Right lobe of liver (tissue), 6 donors: ENCODE measurements at regions not wholly inside any gene's neighbourhood (a gene's known extent, or its start where the extent isn't known, plus 50 kb on each side); places are given as distances from the start of the nearest gene placed in this dataset.

Source experiments
- ATAC-seq, 4 donors: fragments of 200-7000 bp; cut with Tn5 transposase; one replicate each; pipeline ENCODE4 v1.9.1; 2020; ENCODE audit warnings: mild to moderate bottlenecking in 4 of 4, moderate library complexity in 4 of 4
- DNase-seq, 3 donors: peaks; one replicate each; pipeline ENCODE4 v3.0.0-alpha.2; 2020
- H3K27ac ChIP-seq, 3 donors: fragments of 200-600 bp; one replicate each; pipeline ENCODE4 v1.8.0; 2022
- H3K27me3 ChIP-seq, 2 donors: fragments of 200-600 bp; one replicate each; pipeline ENCODE4 v1.8.0; 2022
- H3K36me3 ChIP-seq, 4 donors: fragments of 200-600 bp; sonication (generic) in 1 of 4; one replicate each; pipeline versions ENCODE4 v1.5.1 to v1.8.0; 2017 to 2022; ENCODE audit warnings: control low read depth in 1 of 4
- H3K4me1 ChIP-seq, 4 donors: fragments of 200-600 bp; sonication (generic) in 1 of 4; one replicate each; pipeline versions ENCODE4 v1.5.1 to v1.8.0; 2017 to 2022; ENCODE audit warnings: control low read depth in 1 of 4
- H3K4me3 ChIP-seq, 3 donors: fragments of 200-600 bp; one replicate each; pipeline ENCODE4 v1.8.0; 2022
- H3K9me3 ChIP-seq, 4 donors: fragments of 200-600 bp; sonication (generic) in 1 of 4; one replicate each; pipeline versions ENCODE4 v1.5.1 to v1.8.0; 2017 to 2022; ENCODE audit warnings: control low read depth in 1 of 4
- POLR2A ChIP-seq: fragments of 450-650 bp; IDR thresholded peaks from one replicate; pipeline ENCODE4 v1.6.1; 2017; ENCODE audit warnings: antibody characterized with exemption, mild to moderate bottlenecking
- WGBS: methylation state at CpG from one replicate; pipeline ENCODE4 v1.1.6; 2018; ENCODE audit warnings: low coverage, low lambda C conversion rate; ENCODE audit not compliant: insufficient coverage; ENCODE audit errors: missing lambda C conversion rate; 5-methylcytosine and 5-hydroxymethylcytosine counted together
- intact Hi-C, 2 donors: fragments of 100-400 bp; cut with DNase I; formaldehyde crosslinking; loops; one replicate each; pipeline versions ENCODE4 v1.11.2 to v1.14.1; 2022
- TF ChIP-seq, protein P1 (sequence below), 4 donors: fragments of 200-600 bp in 3 of 4; fragments of 450-650 bp in 1 of 4; IDR thresholded peaks; one replicate each; pipeline versions ENCODE4 v1.5.1 to v1.8.0; 2016 to 2022; ENCODE audit warnings: antibody characterized with exemption in 4 of 4, mild to moderate bottlenecking in 2 of 4
- donor health status: DM: no; HTN: yes; CAD: no.
- donor health status: DM: no; HTN: no; CAD: no.
- donor health status: DM: no; HTN: no; CAD: no.
- donor health status: DM: no; HTN: yes; CAD: no.
- donor health status: DM: no; HTN: yes; CAD: no.

DNA sequence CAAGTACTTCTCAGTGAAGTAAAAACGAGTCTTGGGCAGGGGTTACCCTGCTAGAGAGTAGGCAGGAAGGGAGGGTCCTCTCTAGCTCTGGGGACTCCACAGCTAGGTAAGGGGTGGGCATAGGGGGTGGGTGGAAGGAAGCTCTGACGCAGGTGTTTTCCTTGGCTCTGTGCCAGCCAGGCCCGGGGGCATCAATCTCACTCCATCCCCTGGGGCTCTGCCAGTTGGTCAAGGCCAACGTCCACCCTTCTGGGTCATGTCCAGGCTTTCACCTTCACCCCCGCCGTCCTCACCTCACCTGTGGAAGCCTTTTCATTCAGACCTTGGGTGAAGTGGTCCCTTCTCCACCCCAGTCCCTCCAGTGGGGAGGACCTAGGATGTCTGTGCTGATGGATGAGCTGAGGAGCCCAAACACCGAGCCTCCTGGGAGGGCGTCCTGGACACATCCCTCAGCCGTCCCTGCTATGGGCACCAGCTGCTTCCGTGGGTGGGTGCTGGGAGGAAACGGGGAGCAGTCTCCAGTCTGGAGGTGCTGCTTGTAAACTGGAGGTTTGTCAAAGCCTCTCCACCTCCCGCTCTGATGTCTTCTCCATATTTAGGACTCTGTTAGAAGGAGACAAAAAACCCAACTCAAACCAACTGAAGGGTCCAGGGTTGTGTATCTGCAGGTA lies 71.5 kb upstream of the SFSWAP start:
- no CpG with 5 or more reads among the region's 12 CpGs for WGBS
- Histone ChIP-seq H3K4me1 (no peaks in the 10 kb centered on the region), H3K4me3 (no peak overlapping the region), H3K27me3 (no peaks in the 10 kb centered on the region), H3K36me3 (no peaks in the 10 kb centered on the region), H3K27ac (no peak overlapping the region), H3K9me3 (no peaks in the 10 kb centered on the region)
- no peak for DNase-seq
- no peak for ATAC-seq
- TF ChIP-seq, protein P1, sequence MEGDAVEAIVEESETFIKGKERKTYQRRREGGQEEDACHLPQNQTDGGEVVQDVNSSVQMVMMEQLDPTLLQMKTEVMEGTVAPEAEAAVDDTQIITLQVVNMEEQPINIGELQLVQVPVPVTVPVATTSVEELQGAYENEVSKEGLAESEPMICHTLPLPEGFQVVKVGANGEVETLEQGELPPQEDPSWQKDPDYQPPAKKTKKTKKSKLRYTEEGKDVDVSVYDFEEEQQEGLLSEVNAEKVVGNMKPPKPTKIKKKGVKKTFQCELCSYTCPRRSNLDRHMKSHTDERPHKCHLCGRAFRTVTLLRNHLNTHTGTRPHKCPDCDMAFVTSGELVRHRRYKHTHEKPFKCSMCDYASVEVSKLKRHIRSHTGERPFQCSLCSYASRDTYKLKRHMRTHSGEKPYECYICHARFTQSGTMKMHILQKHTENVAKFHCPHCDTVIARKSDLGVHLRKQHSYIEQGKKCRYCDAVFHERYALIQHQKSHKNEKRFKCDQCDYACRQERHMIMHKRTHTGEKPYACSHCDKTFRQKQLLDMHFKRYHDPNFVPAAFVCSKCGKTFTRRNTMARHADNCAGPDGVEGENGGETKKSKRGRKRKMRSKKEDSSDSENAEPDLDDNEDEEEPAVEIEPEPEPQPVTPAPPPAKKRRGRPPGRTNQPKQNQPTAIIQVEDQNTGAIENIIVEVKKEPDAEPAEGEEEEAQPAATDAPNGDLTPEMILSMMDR (IDR thresholded peaks at IDR 0.05), result no peak
- no peak for TF ChIP-seq POLR2A
- intact Hi-C loops, result no loop called here

DNA sequence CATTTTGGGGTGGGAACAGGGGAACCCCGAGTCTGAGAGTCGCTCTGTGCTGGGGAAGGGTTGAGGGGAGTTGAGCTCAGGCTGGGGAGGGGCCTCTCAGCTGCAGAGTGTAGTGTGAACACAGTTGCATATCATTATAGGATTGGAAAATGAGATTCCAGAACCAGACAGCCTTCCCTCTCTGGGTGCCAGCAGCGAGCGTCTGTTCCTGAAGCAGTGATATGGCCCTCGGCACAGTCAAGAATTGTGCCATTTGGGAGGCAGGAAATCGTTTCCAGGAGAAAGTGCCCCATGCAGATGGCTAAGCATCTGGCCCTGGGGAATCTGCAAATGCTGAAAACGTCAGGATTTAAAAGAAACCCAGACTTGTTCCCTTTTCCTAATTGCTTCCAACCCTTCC lies 70.4 kb upstream of the SFSWAP start:
- no peaks in the 10 kb centered on the region for H3K27me3 ChIP-seq
- H3K9me3 ChIP-seq, result no peaks in the 10 kb centered on the region
- no peaks in the 10 kb centered on the region for H3K36me3 ChIP-seq
- intact Hi-C loops, result loop anchor here in 1 of 2 donors (5.0 kb wide), 1 partner anchor 328 kb away; no protein-coding TSS in a partner anchor
- ATAC-seq, result no peak
- H3K4me3 ChIP-seq, result no peak overlapping the region
- DNase-seq, result no peak
- no peak overlapping the region for H3K27ac ChIP-seq
- no peaks in the 10 kb centered on the region for H3K4me1 ChIP-seq
- no peak for TF ChIP-seq POLR2A
- TF ChIP-seq, protein P1 (IDR thresholded peaks at IDR 0.05), result no peak
- WGBS, result 21% methylated on average over 4 of the region's 7 CpGs

DNA sequence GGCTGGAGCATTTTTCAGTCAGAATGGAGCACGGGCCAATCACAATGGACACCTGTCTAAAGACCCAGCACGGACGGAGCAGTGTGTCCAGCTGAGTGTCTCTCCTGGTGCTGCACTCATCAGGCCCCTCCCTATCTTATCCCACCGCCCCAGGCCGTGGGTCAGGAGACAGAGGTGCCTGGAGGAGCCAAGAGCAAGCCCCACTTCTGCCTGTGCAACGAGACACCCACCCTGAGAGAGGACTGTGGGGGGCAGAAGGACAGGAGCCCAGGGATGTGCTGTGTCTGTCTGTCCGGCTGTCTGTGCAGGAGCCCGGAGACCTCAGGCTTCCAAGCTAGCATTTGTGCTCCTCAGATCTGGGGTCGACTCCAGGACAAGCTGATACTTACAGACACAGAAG lies 69.6 kb upstream of the SFSWAP start:
- 50% methylated on average over 1 of the region's 9 CpGs for WGBS
- H3K9me3 ChIP-seq, result no peaks in the 10 kb centered on the region

DNA sequence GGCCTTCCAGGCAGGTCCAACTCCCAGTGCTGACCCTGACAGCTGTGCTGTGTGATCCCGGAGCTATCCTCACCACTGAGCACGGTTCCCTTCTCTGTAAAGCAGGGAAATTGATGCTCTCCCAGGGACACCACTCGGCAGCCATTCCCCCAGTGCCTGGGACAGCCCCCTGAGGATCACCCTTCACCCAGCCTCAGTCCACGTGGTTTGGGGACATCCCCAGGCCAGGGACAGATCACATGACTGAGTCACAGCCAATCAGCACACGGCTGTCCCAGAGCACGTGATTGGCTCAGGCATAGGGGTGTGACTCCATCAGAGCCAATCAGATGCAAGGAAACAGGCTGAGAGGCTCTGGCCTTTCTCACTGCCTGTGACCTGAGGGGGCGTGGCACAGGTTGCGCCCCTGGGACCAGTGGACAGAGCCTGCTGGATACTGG lies 68.8 kb upstream of the SFSWAP start:
- H3K36me3 ChIP-seq, result no peaks in the 10 kb centered on the region
- intact Hi-C loops, result loop anchor here in 1 of 2 donors (5.0 kb wide), 1 partner anchor 330 kb away; no protein-coding TSS in a partner anchor
- no peaks in the 10 kb centered on the region for H3K4me1 ChIP-seq
- DNase-seq, result no peak
- TF ChIP-seq, protein P1 (IDR thresholded peaks at IDR 0.05), result no peak
- TF ChIP-seq POLR2A, result no peak
- no peak for ATAC-seq
- H3K4me3 ChIP-seq, result no peak overlapping the region
- no CpG with 5 or more reads among the region's 8 CpGs for WGBS
- H3K27ac ChIP-seq, result no peak overlapping the region
- H3K27me3 ChIP-seq, result no peaks in the 10 kb centered on the region
- no peaks in the 10 kb centered on the region for H3K9me3 ChIP-seq

More for the DNA sequence above, 69.6 kb upstream of the SFSWAP start:
- DNase-seq, result no peak
- TF ChIP-seq, protein P1 (IDR thresholded peaks at IDR 0.05), result no peak
- no peak for TF ChIP-seq POLR2A
- H3K4me3 ChIP-seq, result no peak overlapping the region
- no peaks in the 10 kb centered on the region for H3K4me1 ChIP-seq
- no peak for ATAC-seq
- no peaks in the 10 kb centered on the region for H3K27me3 ChIP-seq
- H3K36me3 ChIP-seq, result no peaks in the 10 kb centered on the region
- no peak overlapping the region for H3K27ac ChIP-seq
- intact Hi-C loops, result loop anchor here in 1 of 2 donors (5.0 kb wide), 1 partner anchor 329 kb away; no protein-coding TSS in a partner anchor
